ENCODE measurements at regions not wholly inside any gene's neighbourhood (a gene's known extent, or its start where the extent isn't known, plus 50 kb on each side); places are given as distances from the start of the nearest gene placed in this dataset.

- no peak overlapping the region for H3K4me3 ChIP-seq (ENCODE audit: low read depth, low read length)
- DNase-seq (ENCODE audit: low read depth): no peak
- TF ChIP-seq CTCF (IDR thresholded peaks at IDR 0.05; ENCODE audit: control insufficient read depth, extremely low read depth, insufficient read depth): no peak
Observed at GRCh38 chr4:135244696-135245095, 1043.1 kb upstream of the PABPC4L start.

GRCh38 chr4:135244056-135244455 is 1042.5 kb upstream of the PABPC4L start:
- TF ChIP-seq CTCF (IDR thresholded peaks at IDR 0.05; ENCODE audit: control insufficient read depth, extremely low read depth, insufficient read depth): no peak
- H3K4me3 ChIP-seq (ENCODE audit: low read depth, low read length): no peak overlapping the region
- DNase-seq (ENCODE audit: low read depth): peak; percentile 1

- no peak for DNase-seq (ENCODE audit: low read depth)
- no peak for TF ChIP-seq CTCF (IDR thresholded peaks at IDR 0.05; ENCODE audit: control insufficient read depth, extremely low read depth, insufficient read depth)
- H3K4me3 ChIP-seq (ENCODE audit: low read depth, low read length): no peak overlapping the region
Observed at GRCh38 chr4:135240796-135241195, 1039.2 kb upstream of the PABPC4L start.

- H3K4me3 ChIP-seq (ENCODE audit: low read depth, low read length): no peak overlapping the region
- TF ChIP-seq CTCF (IDR thresholded peaks at IDR 0.05; ENCODE audit: control insufficient read depth, extremely low read depth, insufficient read depth): no peak
- DNase-seq (ENCODE audit: low read depth): no peak
Observed at GRCh38 chr4:135239964-135240363, 1038.4 kb upstream of the PABPC4L start.

- DNase-seq (ENCODE audit: low read depth): no peak
- TF ChIP-seq CTCF (IDR thresholded peaks at IDR 0.05; ENCODE audit: control insufficient read depth, extremely low read depth, insufficient read depth): no peak
- H3K4me3 ChIP-seq (ENCODE audit: low read depth, low read length): no peak overlapping the region
Observed at GRCh38 chr4:135238940-135239339, 1037.4 kb upstream of the PABPC4L start.

- TF ChIP-seq CTCF (IDR thresholded peaks at IDR 0.05; ENCODE audit: control insufficient read depth, extremely low read depth, insufficient read depth): no peak
- no peak for DNase-seq (ENCODE audit: low read depth)
- no peak overlapping the region for H3K4me3 ChIP-seq (ENCODE audit: low read depth, low read length)
Observed at GRCh38 chr4:135236048-135236447, 1034.5 kb upstream of the PABPC4L start.

- no peak overlapping the region for H3K4me3 ChIP-seq (ENCODE audit: low read depth, low read length)
- TF ChIP-seq CTCF (IDR thresholded peaks at IDR 0.05; ENCODE audit: control insufficient read depth, extremely low read depth, insufficient read depth): no peak
- no peak for DNase-seq (ENCODE audit: low read depth)
Observed at GRCh38 chr4:135227842-135228241, 1026.3 kb upstream of the PABPC4L start.

Measured in LNCaP clone FGC (cell line).